ENCODE measurements at regions not wholly inside any gene's neighbourhood (a gene's known extent, or its start where the extent isn't known, plus 50 kb on each side); places are given as distances from the start of the nearest gene placed in this dataset. TPM values are rescaled to one million over a fixed set of nuclear protein-coding genes. Genes with fewer than 3 reads are reported as not detected.

GRCh38 chr5:7330256-7330655 is 65.7 kb upstream of the ADCY2 start:
- Histone ChIP-seq H3K9me3 (ENCODE audit: control insufficient read depth, insufficient read depth, low read depth, low read length) (no peaks in the 10 kb centered on the region), H3K36me3 (ENCODE audit: control insufficient read depth, insufficient read depth, low read length) (no peaks in the 10 kb centered on the region), H3K4me1 (ENCODE audit: control insufficient read depth, insufficient read depth, low read length) (no peaks in the 10 kb centered on the region), H3K4me3 (ENCODE audit: low read depth in 2 of 2, low read length in 2 of 2) (no peak overlapping the region), H3K27me3 (ENCODE audit: control insufficient read depth, insufficient read depth, low read length) (no peaks in the 10 kb centered on the region), H3K27ac (ENCODE audit: low read length) (no peak overlapping the region)
- no TSS peak for BruUV-seq (replicated peaks)
- ATAC-seq (no peak), DNase-seq (ENCODE audit: low read depth, low spot score) (no peak)
- CTCF ChIA-PET, result no interaction called here
- no peak for TF ChIP-seq POLR2AphosphoS5 (IDR thresholded peaks at IDR 0.05; ENCODE audit: low read depth, low read length)
- TF ChIP-seq CTCF (IDR thresholded peaks at IDR 0.05), result no peak
- TF ChIP-seq TCF7L2 (IDR thresholded peaks at IDR 0.05; ENCODE audit: low read depth, low read length), result no peak
- in situ Hi-C loops (cut with HindIII; ENCODE audit: low pct_unique_long_range_greater_than_20kb, low sequenced_read_pairs), result no loop called here
- intact Hi-C loops (cut with micrococcal nuclease; ENCODE audit: unreplicated experiment), result no loop called here
- POLR2A ChIA-PET, result no interaction called here

- POLR2A ChIA-PET, result no interaction called here
- TF ChIP-seq TCF7L2 (IDR thresholded peaks at IDR 0.05; ENCODE audit: low read depth, low read length) (no peak), REST (IDR thresholded peaks at IDR 0.05; ENCODE audit: insufficient read depth in 1 of 2, low read depth in 2 of 2, low read length in 1 of 2) (no peak), CTCF (IDR thresholded peaks at IDR 0.05) (no peak), SIN3A (IDR thresholded peaks at IDR 0.05; ENCODE audit: borderline replicate concordance, insufficient read depth, low read depth, low read length) (no peak), POLR2AphosphoS5 (IDR thresholded peaks at IDR 0.05; ENCODE audit: low read depth, low read length) (no peak)
- Histone ChIP-seq H3K4me1 (ENCODE audit: control insufficient read depth, insufficient read depth, low read length) (no peaks in the 10 kb centered on the region), H3K27me3 (ENCODE audit: control insufficient read depth, insufficient read depth, low read length) (no peaks in the 10 kb centered on the region), H3K36me3 (ENCODE audit: control insufficient read depth, insufficient read depth, low read length) (no peaks in the 10 kb centered on the region), H3K9me3 (ENCODE audit: control insufficient read depth, insufficient read depth, low read depth, low read length) (no peaks in the 10 kb centered on the region), H3K4me3 (ENCODE audit: low read depth in 2 of 2, low read length in 2 of 2) (no peak overlapping the region), H3K27ac (ENCODE audit: low read length) (no peak overlapping the region)
- ATAC-seq (no peak), DNase-seq (ENCODE audit: low read depth, low spot score) (no peak)
- CTCF ChIA-PET, result no interaction called here
- intact Hi-C loops (cut with micrococcal nuclease; ENCODE audit: unreplicated experiment) (no loop called here), in situ Hi-C loops (cut with HindIII; ENCODE audit: low pct_unique_long_range_greater_than_20kb, low sequenced_read_pairs) (no loop called here)
- BruUV-seq (replicated peaks), result no TSS peak
Measured at GRCh38 chr5:7331131-7331530, 64.8 kb upstream of the ADCY2 start.

Small RNA genes in the stretch of these regions (microRNA-seq; reads per million reads assigned to microRNA genes)
- gene MIR4278 (ENCODE audit: unreplicated experiment), result not detected

Data from Panc1 (cell line).